Astrocyte of the cerebellum (primary cell): ENCODE measurements at regions not wholly inside any gene's neighbourhood (a gene's known extent, or its start where the extent isn't known, plus 50 kb on each side); places are given as distances from the start of the nearest gene placed in this dataset.

Experiments
- DNase-seq: peaks from one replicate; pipeline ENCODE4 v3.0.0-alpha.2; 2011; ENCODE audit warnings: low read depth
- H3K4me3 ChIP-seq: 2 replicates; pipeline ENCODE4 v1.5.1; 2011; ENCODE audit warnings: mild to moderate bottlenecking, low read depth, low read length, moderate library complexity
- in situ Hi-C: cut with HindIII; loops from 2 replicates; pipeline ENCODE4 v1.10.0; 2017; ENCODE audit warnings: low sequenced_read_pairs
- TF ChIP-seq, protein P1 (sequence below): IDR thresholded peaks from 2 replicates; pipeline ENCODE4 v1.5.1; 2012; ENCODE audit warnings: low read length, low read depth, moderate library complexity, mild to moderate bottlenecking; ENCODE audit errors: missing control alignments

DNA sequence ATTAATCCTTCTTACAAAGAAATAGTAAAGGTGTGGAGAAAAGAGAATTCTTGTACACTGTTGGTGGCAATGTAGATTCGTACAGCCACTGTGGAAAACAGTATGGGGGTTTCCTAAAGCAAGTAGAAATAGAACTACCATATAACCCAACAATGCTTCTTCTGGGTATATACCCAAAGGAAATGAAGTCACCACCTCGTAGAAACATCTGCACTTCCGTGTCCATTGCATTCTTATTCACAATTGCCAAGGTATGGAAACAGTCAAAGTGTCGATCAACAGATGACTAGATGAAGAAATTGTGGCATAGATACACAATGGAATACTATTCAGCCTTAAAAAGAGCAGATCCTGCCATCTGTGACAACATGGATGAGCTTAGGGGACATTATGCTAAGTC lies 93.4 kb upstream of the TGIF1 start:
- DNase-seq = no peak
- H3K4me3 ChIP-seq = no peak overlapping the region
- TF ChIP-seq, protein P1, sequence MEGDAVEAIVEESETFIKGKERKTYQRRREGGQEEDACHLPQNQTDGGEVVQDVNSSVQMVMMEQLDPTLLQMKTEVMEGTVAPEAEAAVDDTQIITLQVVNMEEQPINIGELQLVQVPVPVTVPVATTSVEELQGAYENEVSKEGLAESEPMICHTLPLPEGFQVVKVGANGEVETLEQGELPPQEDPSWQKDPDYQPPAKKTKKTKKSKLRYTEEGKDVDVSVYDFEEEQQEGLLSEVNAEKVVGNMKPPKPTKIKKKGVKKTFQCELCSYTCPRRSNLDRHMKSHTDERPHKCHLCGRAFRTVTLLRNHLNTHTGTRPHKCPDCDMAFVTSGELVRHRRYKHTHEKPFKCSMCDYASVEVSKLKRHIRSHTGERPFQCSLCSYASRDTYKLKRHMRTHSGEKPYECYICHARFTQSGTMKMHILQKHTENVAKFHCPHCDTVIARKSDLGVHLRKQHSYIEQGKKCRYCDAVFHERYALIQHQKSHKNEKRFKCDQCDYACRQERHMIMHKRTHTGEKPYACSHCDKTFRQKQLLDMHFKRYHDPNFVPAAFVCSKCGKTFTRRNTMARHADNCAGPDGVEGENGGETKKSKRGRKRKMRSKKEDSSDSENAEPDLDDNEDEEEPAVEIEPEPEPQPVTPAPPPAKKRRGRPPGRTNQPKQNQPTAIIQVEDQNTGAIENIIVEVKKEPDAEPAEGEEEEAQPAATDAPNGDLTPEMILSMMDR = no peak
- in situ Hi-C loops = no loop called here

DNA sequence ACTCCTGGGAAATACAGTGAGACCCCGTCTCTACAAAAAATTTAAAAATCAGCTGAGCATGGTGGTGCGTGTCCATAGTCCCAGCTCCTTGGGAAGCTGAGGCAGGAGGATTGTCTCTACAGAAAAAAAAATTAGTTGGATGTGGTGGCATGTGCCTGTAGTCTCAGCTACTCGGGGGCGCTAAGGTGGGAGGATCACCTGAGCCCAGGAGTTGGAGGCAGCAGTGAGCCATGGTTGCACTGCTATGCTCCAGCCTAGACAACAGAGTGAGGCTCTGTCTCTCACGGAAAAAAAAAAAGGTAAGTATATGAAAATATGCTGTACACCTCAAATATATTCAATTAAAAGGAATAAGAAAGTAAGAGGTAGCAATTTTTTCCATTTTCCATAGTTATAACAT lies 92.5 kb upstream of the TGIF1 start:
- no peak for DNase-seq
- H3K4me3 ChIP-seq = no peak overlapping the region
- TF ChIP-seq, protein P1 = no peak
- in situ Hi-C loops = no loop called here

DNA sequence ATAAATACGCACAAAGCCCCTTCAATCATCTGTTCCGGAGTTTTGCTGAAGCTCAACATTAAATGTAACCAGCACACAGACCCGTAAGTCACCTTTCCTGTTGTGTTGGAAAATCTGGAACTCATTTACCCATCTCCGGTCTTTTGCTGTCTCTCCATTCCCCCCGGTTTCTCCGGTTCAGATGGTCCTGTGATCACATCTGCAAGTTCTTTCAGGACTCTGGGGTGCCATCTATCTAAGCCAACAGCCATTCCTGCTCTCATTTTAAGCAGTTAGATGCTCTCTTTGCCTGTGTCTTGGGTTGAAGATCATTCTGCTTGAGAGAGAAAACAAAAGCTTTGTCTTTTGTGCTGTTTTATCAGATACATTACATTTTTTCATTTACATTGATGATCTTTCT lies 91.7 kb upstream of the TGIF1 start:
- TF ChIP-seq, protein P1 = no peak
- no peak for DNase-seq
- H3K4me3 ChIP-seq = no peak overlapping the region
- in situ Hi-C loops = no loop called here

DNA sequence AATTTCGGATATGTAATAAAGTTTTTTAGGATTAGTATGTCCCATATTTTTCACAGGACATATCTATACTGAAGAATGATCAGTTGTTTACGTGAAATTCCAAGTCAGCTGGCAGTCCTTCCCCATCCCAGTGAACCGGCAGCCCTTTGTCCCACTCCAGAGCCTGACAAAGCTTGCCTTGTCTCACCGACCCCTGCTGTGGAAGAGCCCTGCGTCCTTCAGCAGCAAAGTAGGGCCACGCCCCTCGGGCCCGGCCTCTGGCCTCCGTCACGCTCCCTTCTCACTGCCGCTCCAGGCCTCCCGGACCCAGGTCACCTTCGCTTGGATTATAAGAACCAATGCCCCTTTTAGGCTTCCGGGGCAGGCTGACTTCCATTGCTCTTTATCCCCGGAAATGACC lies 89.8 kb upstream of the TGIF1 start:
- DNase-seq = no peak
- H3K4me3 ChIP-seq = no peak overlapping the region
- TF ChIP-seq, protein P1 = no peak
- in situ Hi-C loops = no loop called here

DNA sequence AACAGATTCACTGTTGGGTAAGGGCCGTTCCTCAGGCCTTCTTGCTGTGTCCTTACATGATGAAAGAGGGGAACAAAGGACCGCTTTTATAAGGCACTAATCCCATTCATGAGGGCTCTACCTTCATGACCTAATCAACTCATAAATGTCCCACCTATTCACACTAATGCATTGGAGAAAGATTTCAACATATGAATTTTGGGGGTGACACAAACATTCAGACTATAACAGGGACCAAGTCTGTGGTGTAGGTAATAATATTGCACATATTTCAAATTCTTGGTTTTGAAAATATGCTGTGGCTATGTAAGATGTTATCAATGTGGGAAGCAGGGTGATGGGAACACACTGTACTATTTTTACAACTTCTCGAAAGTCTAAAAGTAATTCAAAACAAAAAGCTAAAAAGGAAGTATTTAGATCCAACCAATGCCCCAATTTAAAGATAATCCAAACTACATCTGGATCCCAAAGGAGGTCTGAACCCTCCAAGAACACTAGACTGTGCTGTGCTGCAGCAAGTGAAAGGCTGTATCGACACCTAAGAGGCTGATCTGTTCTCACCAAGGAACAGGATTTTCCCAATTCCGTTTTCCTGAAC lies 82.4 kb upstream of the TGIF1 start:
- peak; percentile 59 for DNase-seq
- H3K4me3 ChIP-seq = peak overlapping the region; percentile 4
- in situ Hi-C loops = no loop called here
- TF ChIP-seq, protein P1 = no peak

DNA sequence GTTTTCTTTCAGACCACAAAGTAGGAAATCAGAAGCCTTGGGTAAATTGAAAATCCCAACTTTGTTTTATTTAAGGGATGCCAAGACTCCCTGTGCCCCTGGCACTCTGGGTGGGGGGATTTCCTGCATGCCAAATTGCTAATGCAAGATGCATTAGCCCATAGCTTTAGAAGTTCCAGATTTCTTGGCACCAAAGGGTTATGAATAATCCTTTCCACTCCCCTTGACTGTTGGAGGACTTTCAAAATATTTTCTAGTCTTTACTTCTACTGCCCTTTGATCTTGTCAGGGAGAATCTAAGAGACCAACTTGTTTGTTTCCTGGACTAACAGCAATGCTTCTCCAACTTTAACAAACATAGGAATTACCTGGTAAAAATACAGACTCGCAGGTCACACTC lies 81.8 kb upstream of the TGIF1 start:
- DNase-seq = peak; percentile 87
- in situ Hi-C loops = no loop called here
- peak overlapping the region; percentile 4 for H3K4me3 ChIP-seq
- TF ChIP-seq, protein P1 = no peak

DNA sequence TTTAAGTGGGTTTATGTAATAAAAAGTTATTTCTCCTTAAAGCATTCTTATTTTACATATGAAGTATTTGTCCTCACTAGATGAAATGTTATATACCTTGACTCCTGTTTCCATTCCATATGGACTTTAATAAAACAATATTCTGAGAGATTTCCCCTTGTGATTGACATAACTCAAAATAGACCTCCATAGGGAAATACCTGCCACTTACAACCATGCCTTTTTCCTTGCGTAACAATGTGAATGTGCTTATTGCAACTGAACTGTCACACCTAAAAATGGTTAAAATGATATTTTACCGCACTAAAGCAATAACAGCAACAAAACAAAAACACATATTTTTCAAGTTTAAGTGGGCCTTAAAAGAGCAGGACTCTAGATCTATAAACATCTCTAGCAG lies 70.3 kb upstream of the TGIF1 start:
- in situ Hi-C loops = no loop called here
- no peak overlapping the region for H3K4me3 ChIP-seq
- TF ChIP-seq, protein P1 = no peak
- DNase-seq = no peak
